Endodermal cell (in vitro differentiated cells): ENCODE measurements at regions not wholly inside any gene's neighbourhood (a gene's known extent, or its start where the extent isn't known, plus 50 kb on each side); places are given as distances from the start of the nearest gene placed in this dataset.

ENCODE experiments used
- DNase-seq: peaks from one replicate; pipeline ENCODE4 v3.0.0-alpha.2; 2017
- H3K27ac ChIP-seq: 2 replicates; pipeline ENCODE4 v1.5.1; 2013; ENCODE audit warnings: mild to moderate bottlenecking, low read depth, low read length, moderate library complexity
- H3K27me3 ChIP-seq: 2 replicates; pipeline ENCODE4 v1.6.1; 2013; ENCODE audit warnings: mild to moderate bottlenecking, low read length, moderate library complexity; ENCODE audit not compliant: insufficient read depth, control insufficient read depth, poor library complexity, severe bottlenecking
- H3K36me3 ChIP-seq: 2 replicates; pipeline ENCODE4 v1.7.0; 2013; ENCODE audit warnings: mild to moderate bottlenecking, low read length, moderate library complexity; ENCODE audit not compliant: control insufficient read depth, insufficient read depth
- H3K4me1 ChIP-seq: one replicate; pipeline ENCODE4 v1.7.0; 2013; ENCODE audit warnings: low read length; ENCODE audit not compliant: control insufficient read depth, insufficient read depth
- H3K4me3 ChIP-seq: 2 replicates; pipeline ENCODE4 v1.5.1; 2013; ENCODE audit warnings: mild to moderate bottlenecking, low read length, moderate library complexity
- H3K9ac ChIP-seq: 2 replicates; pipeline ENCODE4 v1.6.1; 2013; ENCODE audit warnings: mild to moderate bottlenecking, low read length, moderate library complexity; ENCODE audit not compliant: poor library complexity, severe bottlenecking; ENCODE audit errors: extremely low read depth
- H3K9me3 ChIP-seq: 2 replicates; pipeline ENCODE4 v1.6.1; 2013; ENCODE audit warnings: mild to moderate bottlenecking, low read length, moderate library complexity; ENCODE audit not compliant: control insufficient read depth
- H3K27ac Mint-ChIP-seq: 2 replicates; pipeline ENCODE4 v1.8.0; 2020; ENCODE audit warnings: mixed read lengths
- H3K27me3 Mint-ChIP-seq: 2 replicates; pipeline ENCODE4 v1.8.0; 2021; ENCODE audit warnings: mild to moderate bottlenecking, mixed read lengths; ENCODE audit not compliant: insufficient read depth
- H3K36me3 Mint-ChIP-seq: 2 replicates; pipeline ENCODE4 v1.8.0; 2020; ENCODE audit warnings: low read depth, mixed read lengths
- H3K4me1 Mint-ChIP-seq: 2 replicates; pipeline ENCODE4 v1.8.0; 2020; ENCODE audit warnings: mixed read lengths
- H3K4me3 Mint-ChIP-seq: 2 replicates; pipeline ENCODE4 v1.8.0; 2020; ENCODE audit warnings: mild to moderate bottlenecking, moderate library complexity, mixed read lengths
- H3K9me3 Mint-ChIP-seq: 2 replicates; pipeline ENCODE4 v1.8.0; 2020; ENCODE audit warnings: mild to moderate bottlenecking, mixed read lengths
- CTCF ChIP-seq: fragments of 200-600 bp; sonication (generic); conservative IDR thresholded peaks from 2 replicates; pipeline ENCODE4 v1.5.0; 2021; ENCODE audit warnings: antibody characterized with exemption, mild to moderate bottlenecking
- WGBS, 2 experiments: methylation state at CpG; one replicate each; pipeline versions ENCODE4 v1.1.5 to v1.1.7; 2013; ENCODE audit warnings: missing lambda C conversion rate in 2 of 2, mixed read lengths in 1 of 2; ENCODE audit not compliant: insufficient coverage in 1 of 2, insufficient read length in 1 of 2; 5-methylcytosine and 5-hydroxymethylcytosine counted together

DNA sequence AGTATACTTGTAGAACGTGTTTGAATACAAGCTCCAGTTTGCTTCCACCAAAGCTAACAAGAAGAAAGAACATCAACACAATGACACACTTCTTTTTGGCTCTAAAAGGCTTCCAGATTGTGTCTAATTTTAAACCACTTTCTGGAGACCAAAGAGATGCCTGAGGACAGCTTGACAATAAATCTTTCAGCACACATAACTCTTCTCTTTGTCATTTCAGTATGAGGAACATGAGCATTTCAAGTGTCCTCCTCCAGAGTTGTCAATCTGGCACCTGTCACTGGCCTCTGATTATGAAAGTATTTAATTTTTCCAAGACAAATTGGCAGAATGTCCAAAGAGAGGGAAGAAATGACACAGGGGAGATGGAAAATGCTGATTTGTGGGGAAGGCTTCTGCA lies 79.0 kb upstream of the TLR4 start:
- Mint-ChIP-seq H3K27me3 (no peaks in the 10 kb centered on the region), H3K36me3 (no peaks in the 10 kb centered on the region), H3K9me3 (peaks cover 26% of the 10 kb centered on the region), H3K4me1 (no peaks in the 10 kb centered on the region), H3K27ac (no peak overlapping the region), H3K4me3 (no peak overlapping the region)
- H3K9ac ChIP-seq = no peak overlapping the region
- H3K4me3 ChIP-seq = no peak overlapping the region
- WGBS, 2 experiments = 100% methylated on average over 1 of the region's 1 CpG
- no peak for TF ChIP-seq CTCF
- H3K36me3 ChIP-seq = no peaks in the 10 kb centered on the region
- no peak for DNase-seq
- peaks cover 25% of the 10 kb centered on the region for H3K9me3 ChIP-seq
- H3K4me1 ChIP-seq = no peaks in the 10 kb centered on the region
- H3K27me3 ChIP-seq = no peaks in the 10 kb centered on the region
- H3K27ac ChIP-seq = no peak overlapping the region

- Mint-ChIP-seq H3K27me3 (peaks cover 3% of the 10 kb centered on the region), H3K27ac (no peak overlapping the region), H3K9me3 (peaks cover 31% of the 10 kb centered on the region), H3K36me3 (no peaks in the 10 kb centered on the region), H3K4me3 (no peak overlapping the region), H3K4me1 (no peaks in the 10 kb centered on the region)
- Histone ChIP-seq H3K27ac (no peak overlapping the region), H3K4me1 (no peaks in the 10 kb centered on the region), H3K36me3 (no peaks in the 10 kb centered on the region), H3K4me3 (peak overlapping the region; percentile 22), H3K27me3 (no peaks in the 10 kb centered on the region), H3K9ac (no peak overlapping the region), H3K9me3 (peaks cover 25% of the 10 kb centered on the region)
- 88 to 90% methylated on average over 2 to 3 of the region's 3 CpGs for WGBS, 2 experiments
- TF ChIP-seq CTCF = no peak
- DNase-seq = no peak
Observed at GRCh38 chr9:117624106-117624505, 80.1 kb upstream of the TLR4 start.

GRCh38 chr9:117622347-117622746 lies 81.9 kb upstream of the TLR4 start:
- Mint-ChIP-seq H3K36me3 (no peaks in the 10 kb centered on the region), H3K27me3 (peaks cover 3% of the 10 kb centered on the region), H3K4me1 (no peaks in the 10 kb centered on the region), H3K4me3 (no peak overlapping the region), H3K9me3 (peaks cover 31% of the 10 kb centered on the region), H3K27ac (no peak overlapping the region)
- Histone ChIP-seq H3K27me3 (no peaks in the 10 kb centered on the region), H3K36me3 (no peaks in the 10 kb centered on the region), H3K9me3 (peaks cover 25% of the 10 kb centered on the region), H3K4me3 (no peak overlapping the region), H3K9ac (no peak overlapping the region), H3K4me1 (no peaks in the 10 kb centered on the region), H3K27ac (no peak overlapping the region)
- DNase-seq = no peak
- WGBS, 2 experiments = 84 to 91% methylated on average over 3 of the region's 3 CpGs
- TF ChIP-seq CTCF = peak; percentile 80
